ENCODE measurements at regions not wholly inside any gene's neighbourhood (a gene's known extent, or its start where the extent isn't known, plus 50 kb on each side); places are given as distances from the start of the nearest gene placed in this dataset.

GRCh38 chr20:55881204-55881603, 124.1 kb downstream of the CBLN4 start:
- TF ChIP-seq CTCF (IDR thresholded peaks at IDR 0.05; ENCODE audit: poor library complexity) (no peak), EZH2 (IDR thresholded peaks at IDR 0.05; ENCODE audit: borderline replicate concordance) (no peak)
